Esophagus muscularis mucosa (tissue), 4 donors: ENCODE measurements at regions not wholly inside any gene's neighbourhood (a gene's known extent, or its start where the extent isn't known, plus 50 kb on each side); places are given as distances from the start of the nearest gene placed in this dataset.

Source experiments
- DNase-seq: peaks from one replicate; pipeline ENCODE4 v3.0.0-alpha.2; 2017; ENCODE audit errors: extremely low spot score
- H3K27ac ChIP-seq, 4 donors: fragments of 200-600 bp; sonication (generic); replicated peaks in 1 of 4; 1 replicate in 3 of 4; 2 replicates in 1 of 4; pipeline ENCODE4 v1.5.1; 2016 to 2019; ENCODE audit warnings: mild to moderate bottlenecking in 1 of 4
- H3K27me3 ChIP-seq, 4 donors: fragments of 200-600 bp; sonication (generic); one replicate each; pipeline versions ENCODE4 v1.5.1 to v1.6.0; 2016 to 2019
- H3K36me3 ChIP-seq, 4 donors: fragments of 200-600 bp; sonication (generic); one replicate each; pipeline ENCODE4 v1.5.1; 2016 to 2019
- H3K4me1 ChIP-seq, 4 donors: fragments of 200-600 bp; sonication (generic); one replicate each; pipeline ENCODE4 v1.5.1; 2016 to 2019
- H3K4me3 ChIP-seq, 4 donors: fragments of 200-600 bp; sonication (generic); 1 replicate in 2 of 4; 2 replicates in 2 of 4; pipeline ENCODE4 v1.5.1; 2016 to 2019; ENCODE audit warnings: mild to moderate bottlenecking in 4 of 4, moderate library complexity in 1 of 4
- H3K9me3 ChIP-seq, 4 donors: fragments of 200-600 bp; sonication (generic); 1 replicate in 3 of 4; 2 replicates in 1 of 4; pipeline ENCODE4 v1.5.1; 2016 to 2019
- EP300 ChIP-seq: sonication (generic); formaldehyde crosslinking; IDR thresholded peaks from one replicate; pipeline ENCODE4 v1.6.1; 2017; ENCODE audit warnings: antibody characterized with exemption
- POLR2A ChIP-seq: fragments of 450-650 bp; IDR thresholded peaks from one replicate; pipeline ENCODE4 v1.6.1; 2017; ENCODE audit warnings: antibody characterized with exemption, moderate library complexity, mild to moderate bottlenecking, low read depth
- POLR2AphosphoS5 ChIP-seq, 2 donors: sonication (generic); formaldehyde crosslinking; IDR thresholded peaks; one replicate each; pipeline ENCODE4 v1.6.1; 2017; ENCODE audit warnings: antibody characterized with exemption in 2 of 2
- WGBS: methylation state at CpG from one replicate; pipeline ENCODE4 v1.1.5; 2018; 5-methylcytosine and 5-hydroxymethylcytosine counted together
- intact Hi-C: fragments of 100-400 bp; cut with DNase I; formaldehyde crosslinking; loops from one replicate; pipeline ENCODE4 v1.15.1; 2023
- TF ChIP-seq, protein P1 (sequence below), 3 experiments: fragments of 200-600 bp in 2 of 3; fragments of 450-650 bp in 1 of 3; sonication (generic) in 2 of 3; IDR thresholded peaks; one replicate each; pipeline ENCODE4 v1.5.1; 2017 to 2019; ENCODE audit warnings: antibody characterized with exemption in 3 of 3, mild to moderate bottlenecking in 2 of 3, moderate library complexity in 1 of 3

DNA sequence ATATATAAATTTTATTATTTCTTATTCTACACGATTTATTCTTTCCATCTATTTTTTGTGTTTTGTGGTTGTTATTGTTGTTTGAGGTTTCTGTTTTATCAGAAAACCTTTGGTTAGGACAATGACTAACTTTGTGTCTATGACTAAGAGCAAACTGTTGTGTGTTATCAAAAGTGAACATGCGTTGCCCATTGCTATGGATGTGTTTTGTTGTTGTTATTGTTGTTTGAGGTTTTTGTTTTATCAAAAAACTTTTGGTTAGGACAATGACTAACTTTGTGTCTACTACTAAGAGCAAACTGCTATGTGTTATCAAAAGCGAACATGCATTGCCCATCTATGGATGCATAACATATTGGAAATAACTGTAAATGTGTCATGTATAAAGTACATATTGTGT, 692.3 kb downstream of the SLITRK1 start:
- intact Hi-C loops, result no loop called here
- Histone ChIP-seq H3K36me3 (no peaks in the 10 kb centered on the region), H3K4me3 (no peak overlapping the region), H3K9me3 (peaks cover 0 to 17% (median 5%) of the 10 kb centered on the region in 4 donors), H3K27me3 (no peaks in the 10 kb centered on the region), H3K4me1 (no peaks in the 10 kb centered on the region), H3K27ac (no peak overlapping the region)
- WGBS, result 82% methylated on average over 3 of the region's 3 CpGs
- no peak for DNase-seq
- TF ChIP-seq, protein P1, sequence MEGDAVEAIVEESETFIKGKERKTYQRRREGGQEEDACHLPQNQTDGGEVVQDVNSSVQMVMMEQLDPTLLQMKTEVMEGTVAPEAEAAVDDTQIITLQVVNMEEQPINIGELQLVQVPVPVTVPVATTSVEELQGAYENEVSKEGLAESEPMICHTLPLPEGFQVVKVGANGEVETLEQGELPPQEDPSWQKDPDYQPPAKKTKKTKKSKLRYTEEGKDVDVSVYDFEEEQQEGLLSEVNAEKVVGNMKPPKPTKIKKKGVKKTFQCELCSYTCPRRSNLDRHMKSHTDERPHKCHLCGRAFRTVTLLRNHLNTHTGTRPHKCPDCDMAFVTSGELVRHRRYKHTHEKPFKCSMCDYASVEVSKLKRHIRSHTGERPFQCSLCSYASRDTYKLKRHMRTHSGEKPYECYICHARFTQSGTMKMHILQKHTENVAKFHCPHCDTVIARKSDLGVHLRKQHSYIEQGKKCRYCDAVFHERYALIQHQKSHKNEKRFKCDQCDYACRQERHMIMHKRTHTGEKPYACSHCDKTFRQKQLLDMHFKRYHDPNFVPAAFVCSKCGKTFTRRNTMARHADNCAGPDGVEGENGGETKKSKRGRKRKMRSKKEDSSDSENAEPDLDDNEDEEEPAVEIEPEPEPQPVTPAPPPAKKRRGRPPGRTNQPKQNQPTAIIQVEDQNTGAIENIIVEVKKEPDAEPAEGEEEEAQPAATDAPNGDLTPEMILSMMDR (IDR thresholded peaks at IDR 0.05), result no peak

DNA sequence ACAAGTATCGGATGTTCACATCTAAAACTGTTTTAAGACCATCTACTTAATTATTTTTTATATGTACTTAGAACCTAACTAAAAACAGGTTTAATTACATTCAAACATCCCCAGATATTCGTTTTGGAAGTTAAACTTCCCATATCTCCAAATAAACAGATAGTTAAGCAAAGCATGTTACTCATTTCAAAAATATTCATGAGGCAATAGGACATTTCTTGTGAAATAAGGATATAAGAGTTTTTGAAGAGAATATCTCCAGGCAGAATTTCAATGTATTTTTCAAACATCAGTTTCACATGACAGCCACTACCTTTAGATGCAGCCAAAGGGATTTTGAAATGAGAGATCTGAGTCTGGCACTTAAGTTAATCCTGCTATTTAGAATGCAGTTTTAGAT, 697.5 kb downstream of the SLITRK1 start:
- Histone ChIP-seq H3K27ac (no peak overlapping the region), H3K9me3 (peaks cover 0 to 17% (median 5%) of the 10 kb centered on the region in 4 donors), H3K27me3 (no peaks in the 10 kb centered on the region), H3K36me3 (no peaks in the 10 kb centered on the region), H3K4me3 (no peak overlapping the region), H3K4me1 (no peaks in the 10 kb centered on the region)
- 73% methylated on average over 2 of the region's 2 CpGs for WGBS
- DNase-seq, result no peak
- TF ChIP-seq POLR2A (no peak), EP300 (no peak), POLR2AphosphoS5 (IDR thresholded peaks at IDR 0.05) (no peak)
- TF ChIP-seq, protein P1 (IDR thresholded peaks at IDR 0.05), result no peak
- intact Hi-C loops, result no loop called here

DNA sequence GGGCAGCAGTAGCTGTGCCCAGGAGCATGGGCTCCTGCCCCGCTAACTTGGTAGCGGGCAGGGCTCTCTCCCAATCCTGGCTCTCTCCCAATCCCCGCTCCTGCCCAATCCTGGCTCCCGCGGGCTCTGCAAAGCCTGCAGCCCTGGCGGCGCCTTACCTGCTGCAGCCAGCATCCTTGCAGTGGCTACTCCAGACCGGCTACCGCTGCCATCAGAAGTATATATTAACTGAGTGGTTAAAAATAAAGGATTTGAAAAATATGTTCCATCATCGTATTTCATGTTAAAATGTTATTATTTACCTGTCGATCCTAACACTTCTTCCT, 698.2 kb downstream of the SLITRK1 start:
- H3K36me3 ChIP-seq, result no peaks in the 10 kb centered on the region
- no peaks in the 10 kb centered on the region for H3K4me1 ChIP-seq
- no peak overlapping the region for H3K4me3 ChIP-seq
- no peak for DNase-seq
- peaks cover 0 to 17% (median 5%) of the 10 kb centered on the region in 4 donors for H3K9me3 ChIP-seq
- H3K27me3 ChIP-seq, result no peaks in the 10 kb centered on the region
- intact Hi-C loops, result no loop called here
- H3K27ac ChIP-seq, result no peak overlapping the region
- TF ChIP-seq POLR2AphosphoS5 (IDR thresholded peaks at IDR 0.05) (no peak), POLR2A (no peak), EP300 (no peak)
- TF ChIP-seq, protein P1 (IDR thresholded peaks at IDR 0.05), result no peak
- WGBS, result 96% methylated on average over 8 of the region's 11 CpGs

DNA sequence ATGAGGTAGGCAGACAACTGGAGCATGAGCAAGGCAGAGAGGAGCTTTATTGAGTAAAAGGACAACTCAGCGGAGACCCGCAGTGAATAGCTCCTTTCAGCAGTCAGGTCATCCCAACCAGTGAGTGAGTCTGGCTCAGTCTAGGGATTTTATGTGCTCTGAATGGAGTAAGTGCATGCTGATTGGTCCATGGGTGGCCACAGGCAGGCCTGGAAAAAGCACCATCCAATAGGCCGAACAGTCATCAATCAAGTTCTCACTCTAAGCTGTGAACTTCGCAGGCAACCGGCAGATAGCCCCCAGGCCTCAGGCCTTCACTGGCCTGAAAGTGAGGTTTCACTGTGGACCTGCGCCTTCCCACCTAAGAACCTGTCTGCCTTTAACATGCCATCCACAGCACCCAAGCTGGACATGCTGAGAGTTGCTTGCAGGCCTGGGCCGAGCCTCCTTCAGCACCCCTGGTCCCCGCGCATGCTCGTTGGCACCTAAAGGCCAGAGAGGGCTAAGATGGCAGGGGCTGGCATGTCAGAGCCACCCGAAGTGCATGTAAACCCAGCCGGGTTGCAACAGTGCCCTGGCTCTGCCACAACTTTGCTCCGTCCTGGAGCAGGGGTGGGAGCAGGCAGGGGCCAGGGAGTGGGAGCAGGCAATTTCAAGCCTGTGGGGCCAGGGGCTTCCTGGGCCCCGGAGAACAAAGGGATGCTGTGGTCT, 698.7 kb downstream of the SLITRK1 start:
- no peaks in the 10 kb centered on the region for H3K27me3 ChIP-seq
- DNase-seq, result no peak
- H3K27ac ChIP-seq, result no peak overlapping the region
- H3K4me1 ChIP-seq, result no peaks in the 10 kb centered on the region
- TF ChIP-seq POLR2A (no peak), EP300 (no peak), POLR2AphosphoS5 (IDR thresholded peaks at IDR 0.05) (no peak)
- TF ChIP-seq, protein P1 (IDR thresholded peaks at IDR 0.05), result no peak
- H3K36me3 ChIP-seq, result no peaks in the 10 kb centered on the region
- H3K4me3 ChIP-seq, result no peak overlapping the region
- H3K9me3 ChIP-seq, result peaks cover 0 to 17% (median 5%) of the 10 kb centered on the region in 4 donors
- intact Hi-C loops, result no loop called here
- 93% methylated on average over 8 of the region's 14 CpGs for WGBS

DNA sequence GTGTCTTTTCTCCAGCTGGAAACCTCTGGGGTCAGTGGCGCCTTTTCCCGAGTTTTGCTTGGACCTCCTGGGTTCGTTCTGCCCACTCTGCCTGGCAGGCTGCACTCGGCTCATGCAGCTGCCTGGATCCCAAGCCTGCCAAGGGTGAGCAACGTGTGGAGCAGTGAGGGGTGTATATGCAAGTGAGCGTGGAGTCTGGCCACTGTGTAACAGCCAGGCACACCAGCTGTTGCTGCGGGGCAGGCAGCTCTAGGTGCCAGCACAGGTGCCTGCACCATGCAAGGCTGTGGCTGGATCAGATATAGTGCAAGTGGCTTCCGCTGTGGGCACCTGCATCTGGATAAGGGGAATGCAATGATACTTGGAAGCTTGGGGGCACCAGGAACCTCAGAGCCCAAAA, 699.4 kb downstream of the SLITRK1 start:
- WGBS, result 74% methylated on average over 7 of the region's 8 CpGs
- no peak for DNase-seq
- H3K36me3 ChIP-seq, result no peaks in the 10 kb centered on the region

More for the DNA sequence above, 699.4 kb downstream of the SLITRK1 start:
- Histone ChIP-seq H3K4me1 (no peaks in the 10 kb centered on the region), H3K27ac (no peak overlapping the region), H3K9me3 (peaks cover 0 to 13% (median 5%) of the 10 kb centered on the region in 4 donors), H3K4me3 (no peak overlapping the region), H3K27me3 (no peaks in the 10 kb centered on the region)
- intact Hi-C loops, result no loop called here
- no peak for TF ChIP-seq POLR2AphosphoS5 (IDR thresholded peaks at IDR 0.05)
- TF ChIP-seq, protein P1 (IDR thresholded peaks at IDR 0.05), result no peak
- no peak for TF ChIP-seq POLR2A
- TF ChIP-seq EP300, result no peak
